Left lung (tissue), 4 donors: ENCODE measurements at regions not wholly inside any gene's neighbourhood (a gene's known extent, or its start where the extent isn't known, plus 50 kb on each side); places are given as distances from the start of the nearest gene placed in this dataset.

Experiments used
- ATAC-seq: fragments of 200-7000 bp; cut with Tn5 transposase; one replicate; pipeline ENCODE4 v1.9.1; 2020; ENCODE audit warnings: moderate library complexity
- DNase-seq, 4 donors: peaks; one replicate each; pipeline ENCODE4 v3.0.0-alpha.2; 2013 to 2020
- H3K27ac ChIP-seq, 2 donors: fragments of 200-600 bp; sonication (generic) in 1 of 2; one replicate each; pipeline versions ENCODE4 v1.5.0 to v1.8.0; 2020 to 2021
- H3K27me3 ChIP-seq, 2 donors: fragments of 200-600 bp; sonication (generic) in 1 of 2; one replicate each; pipeline versions ENCODE4 v1.5.0 to v1.8.0; 2020 to 2021
- H3K36me3 ChIP-seq, 2 donors: fragments of 200-600 bp; sonication (generic) in 1 of 2; one replicate each; pipeline versions ENCODE4 v1.5.0 to v1.8.0; 2020 to 2021
- H3K4me1 ChIP-seq, 2 donors: fragments of 200-600 bp; one replicate each; pipeline ENCODE4 v1.8.0; 2021
- H3K4me3 ChIP-seq, 2 donors: fragments of 200-600 bp; sonication (generic) in 1 of 2; one replicate each; pipeline versions ENCODE4 v1.5.0 to v1.8.0; 2020 to 2021; ENCODE audit warnings: mild to moderate bottlenecking in 1 of 2
- H3K9me3 ChIP-seq, 2 donors: fragments of 200-600 bp; sonication (generic) in 1 of 2; one replicate each; pipeline versions ENCODE4 v1.5.0 to v1.8.0; 2020 to 2021
- CTCF ChIP-seq, 2 donors: fragments of 200-600 bp; sonication (generic) in 1 of 2; IDR thresholded peaks; one replicate each; pipeline versions ENCODE4 v1.5.0 to v1.8.0; 2021; ENCODE audit warnings: antibody characterized with exemption in 2 of 2
- intact Hi-C, 2 donors: fragments of 100-400 bp; cut with DNase I; formaldehyde crosslinking; loops; one replicate each; pipeline versions ENCODE4 v1.11.2 to v1.14.2; 2022
- donor health status: DM: no; HTN: yes; CAD: no.
- donor health status: DM: no; HTN: no; CAD: no.

GRCh38 chr13:106296723-106297122 is 238.7 kb downstream of the EFNB2 start:
- H3K4me3 ChIP-seq, result no peak overlapping the region
- TF ChIP-seq CTCF (IDR thresholded peaks at IDR 0.05), result no peak

GRCh38 chr13:106295971-106296370 is 239.5 kb downstream of the EFNB2 start:
- H3K36me3 ChIP-seq, result no peaks in the 10 kb centered on the region
- DNase-seq (no peak), ATAC-seq (no peak)
- no peaks in the 10 kb centered on the region for H3K9me3 ChIP-seq
- no peak overlapping the region for H3K4me3 ChIP-seq
- intact Hi-C loops, result no loop called here
- no peaks in the 10 kb centered on the region for H3K27me3 ChIP-seq
- H3K27ac ChIP-seq, result no peak overlapping the region
- TF ChIP-seq CTCF (IDR thresholded peaks at IDR 0.05), result no peak
- H3K4me1 ChIP-seq, result no peaks in the 10 kb centered on the region

More at GRCh38 chr13:106296723-106297122, 238.7 kb downstream of the EFNB2 start:
- H3K9me3 ChIP-seq, result no peaks in the 10 kb centered on the region
- H3K36me3 ChIP-seq, result no peaks in the 10 kb centered on the region
- ATAC-seq, result no peak
- no peak for DNase-seq
- no peaks in the 10 kb centered on the region for H3K4me1 ChIP-seq
- no peaks in the 10 kb centered on the region for H3K27me3 ChIP-seq
- H3K27ac ChIP-seq, result no peak overlapping the region
- intact Hi-C loops, result no loop called here

GRCh38 chr13:106291006-106291405 is 244.5 kb downstream of the EFNB2 start:
- H3K27me3 ChIP-seq, result no peaks in the 10 kb centered on the region
- ATAC-seq (no peak), DNase-seq (no peak)
- no peak overlapping the region for H3K27ac ChIP-seq
- no peak overlapping the region for H3K4me3 ChIP-seq
- H3K36me3 ChIP-seq, result no peaks in the 10 kb centered on the region
- intact Hi-C loops, result no loop called here
- peaks cover 0 to 2% of the 10 kb centered on the region in 2 donors for H3K9me3 ChIP-seq
- TF ChIP-seq CTCF (IDR thresholded peaks at IDR 0.05), result no peak
- H3K4me1 ChIP-seq, result no peaks in the 10 kb centered on the region

GRCh38 chr13:106287351-106287750 is 248.1 kb downstream of the EFNB2 start:
- H3K27ac ChIP-seq, result no peak overlapping the region
- no peak for TF ChIP-seq CTCF (IDR thresholded peaks at IDR 0.05)
- peaks cover 0 to 2% of the 10 kb centered on the region in 2 donors for H3K9me3 ChIP-seq
- no peaks in the 10 kb centered on the region for H3K4me1 ChIP-seq
- no peak for DNase-seq
- ATAC-seq, result no peak
- H3K27me3 ChIP-seq, result no peaks in the 10 kb centered on the region
- H3K36me3 ChIP-seq, result no peaks in the 10 kb centered on the region
- intact Hi-C loops, result no loop called here
- H3K4me3 ChIP-seq, result no peak overlapping the region

GRCh38 chr13:106286811-106287210 is 248.7 kb downstream of the EFNB2 start:
- no peak for DNase-seq
- ATAC-seq, result no peak

More at GRCh38 chr13:106286811-106287210, 248.7 kb downstream of the EFNB2 start:
- no peak overlapping the region for H3K27ac ChIP-seq
- H3K27me3 ChIP-seq, result no peaks in the 10 kb centered on the region
- intact Hi-C loops, result no loop called here
- no peaks in the 10 kb centered on the region for H3K36me3 ChIP-seq
- no peak overlapping the region for H3K4me3 ChIP-seq
- no peak for TF ChIP-seq CTCF (IDR thresholded peaks at IDR 0.05)
- H3K4me1 ChIP-seq, result no peaks in the 10 kb centered on the region
- peaks cover 0 to 2% of the 10 kb centered on the region in 2 donors for H3K9me3 ChIP-seq
